ENCODE measurements at regions not wholly inside any gene's neighbourhood (a gene's known extent, or its start where the extent isn't known, plus 50 kb on each side); places are given as distances from the start of the nearest gene placed in this dataset.

- no peak for TF ChIP-seq POLR2A (IDR thresholded peaks at IDR 0.05)
- no peak for TF ChIP-seq CTCF (IDR thresholded peaks at IDR 0.05)
Measured at GRCh38 chr7:153858355-153858754, 193.8 kb upstream of the DPP6 start.
